ENCODE measurements at regions not wholly inside any gene's neighbourhood (a gene's known extent, or its start where the extent isn't known, plus 50 kb on each side); places are given as distances from the start of the nearest gene placed in this dataset.

DNA sequence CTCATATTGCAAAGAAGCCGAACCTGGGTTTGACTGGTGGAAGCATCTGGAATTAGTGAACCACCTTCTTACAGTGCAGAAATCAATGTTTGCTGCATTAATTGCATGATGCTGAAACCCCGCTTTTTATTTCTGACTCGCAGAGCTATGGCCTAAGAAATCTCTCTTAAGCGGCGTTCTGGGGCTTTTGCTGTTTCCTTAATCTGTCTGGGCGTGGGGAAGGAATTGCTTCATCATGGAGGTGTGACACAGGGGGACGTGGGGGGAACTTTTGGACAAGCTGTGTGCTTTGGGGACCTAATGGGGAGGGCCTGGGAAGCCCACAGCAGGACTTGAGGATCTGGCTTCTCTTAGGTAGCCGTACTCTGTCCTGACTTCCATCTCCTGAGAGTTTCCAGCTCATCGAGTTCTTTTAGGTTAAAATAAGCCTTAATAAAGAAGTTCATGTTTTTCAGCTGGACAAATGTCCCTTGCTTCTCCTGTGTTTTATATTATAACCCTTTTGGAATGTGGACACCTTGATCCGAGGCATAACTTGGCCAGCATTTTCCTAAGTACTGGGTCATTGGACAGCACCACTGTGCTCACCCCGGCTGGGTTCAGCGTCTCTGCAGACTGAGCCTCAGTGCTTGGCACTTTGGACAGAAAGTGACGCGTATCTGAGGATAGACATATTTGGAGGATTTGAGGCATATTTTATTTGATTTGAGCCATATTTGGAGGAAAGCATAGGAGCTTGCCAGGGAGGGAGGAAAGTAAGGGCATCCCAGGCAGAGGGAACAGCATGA lies 192.1 kb upstream of the MYL2 start:
- no peak for DNase-seq (ENCODE audit: low read depth in 2 of 2)

- DNase-seq (ENCODE audit: low read depth in 2 of 2), result no peak
Measured at GRCh38 chr12:111111681-111112080, 191.3 kb upstream of the MYL2 start.

DNA sequence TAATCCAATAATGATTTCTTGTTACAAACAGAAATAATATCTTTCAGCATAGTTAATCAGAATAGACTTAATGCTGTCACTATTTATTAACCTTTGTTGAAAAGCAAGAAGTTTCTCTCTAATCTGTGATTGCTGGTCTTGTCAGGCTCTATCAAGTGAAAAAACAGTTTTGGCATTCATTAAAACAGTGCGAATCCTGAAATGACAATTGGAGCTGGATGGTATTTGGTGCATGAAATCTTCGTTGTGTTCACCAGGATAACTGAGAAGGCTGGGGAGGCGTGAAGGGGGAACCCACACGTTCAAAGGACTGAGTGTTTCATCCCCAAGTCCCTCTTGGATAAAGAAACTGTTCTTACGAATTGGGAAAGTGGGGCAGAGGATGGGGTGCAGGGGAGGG lies 190.2 kb upstream of the MYL2 start:
- DNase-seq (ENCODE audit: low read depth in 2 of 2), result no peak

- DNase-seq (ENCODE audit: low read depth in 2 of 2), result no peak
Measured at GRCh38 chr12:111108726-111109125, 188.3 kb upstream of the MYL2 start.

GRCh38 chr12:111107392-111108178 lies 187.2 kb upstream of the MYL2 start:
- DNase-seq (ENCODE audit: low read depth in 2 of 2), result no peak

GRCh38 chr12:111105294-111105693 lies 184.9 kb upstream of the MYL2 start:
- DNase-seq (ENCODE audit: low read depth in 2 of 2), result no peak

DNA sequence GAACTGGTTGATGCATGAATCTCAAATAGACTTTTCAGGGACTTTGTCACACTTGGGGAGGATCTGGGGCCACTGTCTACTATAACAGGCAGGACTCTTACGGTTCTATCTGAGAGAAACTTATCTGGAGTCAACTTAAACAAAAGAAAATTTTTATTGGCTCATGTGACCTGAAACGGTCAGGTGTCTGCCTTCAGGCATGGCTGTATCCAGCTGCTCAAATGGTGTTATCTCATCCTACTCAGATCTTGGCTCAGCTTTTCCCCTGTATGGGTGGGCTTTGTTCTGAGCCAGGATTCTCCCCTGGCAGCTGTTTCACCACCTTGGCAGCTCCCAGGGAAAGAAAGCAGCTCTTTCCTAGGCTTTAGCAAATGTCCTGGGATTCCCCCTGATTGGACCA lies 183.2 kb upstream of the MYL2 start:
- no peak for DNase-seq (ENCODE audit: low read depth in 2 of 2)

- no peak for DNase-seq (ENCODE audit: low read depth in 2 of 2)
Measured at GRCh38 chr12:111102102-111102739, 181.8 kb upstream of the MYL2 start.

GRCh38 chr12:111101003-111101402 lies 180.6 kb upstream of the MYL2 start:
- DNase-seq (ENCODE audit: low read depth in 2 of 2), result no peak

GRCh38 chr12:111100554-111100953 lies 180.2 kb upstream of the MYL2 start:
- no peak for DNase-seq (ENCODE audit: low read depth in 2 of 2)

DNA sequence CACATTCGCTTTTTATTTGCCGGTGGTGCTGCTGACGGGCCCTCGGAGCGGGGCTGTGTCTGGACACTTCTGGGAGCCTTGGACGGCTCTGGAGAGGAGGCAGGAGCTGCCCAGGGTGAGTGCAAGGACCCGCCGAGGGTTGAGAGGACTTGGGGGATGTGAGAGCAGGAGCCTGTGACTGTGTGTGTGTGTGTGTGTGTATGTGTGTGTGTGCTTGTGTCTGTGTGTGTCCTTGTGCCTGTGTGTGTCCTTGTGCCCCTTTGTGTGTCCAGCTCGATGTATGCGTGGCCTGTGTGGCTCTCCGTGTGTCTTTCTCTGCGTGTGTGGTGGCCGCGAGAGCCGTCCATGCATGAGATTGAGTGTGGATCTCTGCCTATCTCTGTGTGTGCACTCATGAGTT lies 179.6 kb upstream of the MYL2 start:
- DNase-seq (ENCODE audit: low read depth in 2 of 2), result no peak

DNA sequence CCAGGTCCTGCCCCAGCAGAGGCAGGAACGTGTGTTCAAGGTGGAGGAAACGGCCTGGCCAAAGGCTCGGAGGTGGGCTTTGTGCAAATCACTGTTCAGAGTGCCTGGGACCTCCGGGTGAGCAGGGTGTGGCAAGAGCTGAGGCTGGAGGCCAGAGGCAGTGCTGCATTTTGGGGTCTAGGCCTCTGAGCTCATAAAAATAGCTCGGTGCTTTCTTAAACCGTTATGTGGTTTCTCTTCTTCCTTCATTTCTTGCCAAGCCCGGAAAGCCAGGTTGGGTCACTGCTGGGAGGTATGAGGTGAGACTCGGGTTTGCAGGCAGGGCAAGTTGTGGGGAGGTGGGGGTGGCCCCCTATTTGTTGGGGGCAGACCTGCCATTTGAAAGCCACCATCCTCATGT lies 178.8 kb upstream of the MYL2 start:
- DNase-seq (ENCODE audit: low read depth in 2 of 2), result no peak

DNA sequence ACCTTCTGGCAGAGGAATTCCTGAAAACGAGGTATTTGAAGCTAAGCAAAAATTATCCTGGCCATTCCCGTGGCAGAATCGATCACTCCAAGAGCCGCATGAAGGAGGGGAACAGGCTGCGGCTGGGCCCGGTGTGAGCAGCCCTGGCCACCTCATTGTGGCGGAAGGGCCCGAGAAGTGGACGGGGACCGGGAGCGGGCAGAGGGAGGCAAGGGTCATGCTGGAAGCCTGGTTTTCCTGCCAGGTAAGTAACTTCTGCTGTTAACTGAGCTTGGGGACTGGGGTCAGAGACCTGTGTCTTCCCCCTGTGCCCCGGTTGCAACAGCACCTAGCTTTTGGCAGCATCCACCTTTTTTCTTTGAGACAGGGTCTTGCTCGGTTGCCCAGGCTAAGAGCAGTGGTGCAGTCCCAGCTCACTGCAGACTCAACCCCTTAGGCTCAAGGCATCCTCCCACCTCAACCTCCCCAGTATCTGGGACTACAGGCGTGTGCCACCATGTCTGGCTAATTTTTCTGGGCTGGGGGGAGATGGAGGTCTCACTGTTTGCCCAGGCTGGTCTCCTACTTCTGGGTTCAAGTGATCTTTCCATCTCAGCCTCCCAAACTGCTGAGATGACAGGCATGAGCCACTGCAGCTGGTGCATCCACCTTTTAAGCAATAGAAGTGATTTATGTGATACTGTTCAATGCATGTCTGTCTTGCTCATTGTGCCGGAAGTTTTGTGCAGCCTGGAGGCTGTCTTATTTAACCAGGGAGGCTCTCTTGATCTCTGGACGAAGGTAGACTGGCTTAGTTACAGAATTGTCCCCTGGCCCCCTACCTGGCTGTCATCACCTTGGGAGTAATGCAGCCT lies 174.0 kb upstream of the MYL2 start:
- DNase-seq (ENCODE audit: low read depth in 2 of 2), result no peak

- no peak for DNase-seq (ENCODE audit: low read depth in 2 of 2)
Measured at GRCh38 chr12:111093428-111094142, 173.2 kb upstream of the MYL2 start.

DNA sequence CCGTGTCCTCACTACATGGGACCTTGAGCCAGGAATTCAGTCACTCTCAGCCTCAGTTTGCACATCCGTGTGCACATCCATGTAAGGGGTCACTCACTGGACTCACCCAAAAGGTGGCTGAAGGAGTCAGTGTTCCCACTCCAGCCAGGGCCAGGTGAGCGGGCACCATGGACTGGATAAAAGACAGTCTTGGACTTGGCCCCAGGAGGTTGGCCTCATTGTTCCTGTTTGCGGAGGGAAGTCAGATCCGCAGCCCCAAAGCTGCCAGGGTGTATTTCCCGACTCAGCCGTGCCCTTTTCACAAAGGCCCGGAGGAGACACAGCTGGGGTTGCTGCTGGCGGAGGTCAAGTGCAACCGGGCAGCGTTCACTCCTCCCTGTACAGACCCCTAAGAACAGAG lies 170.7 kb upstream of the MYL2 start:
- no peak for DNase-seq (ENCODE audit: low read depth in 2 of 2)

DNA sequence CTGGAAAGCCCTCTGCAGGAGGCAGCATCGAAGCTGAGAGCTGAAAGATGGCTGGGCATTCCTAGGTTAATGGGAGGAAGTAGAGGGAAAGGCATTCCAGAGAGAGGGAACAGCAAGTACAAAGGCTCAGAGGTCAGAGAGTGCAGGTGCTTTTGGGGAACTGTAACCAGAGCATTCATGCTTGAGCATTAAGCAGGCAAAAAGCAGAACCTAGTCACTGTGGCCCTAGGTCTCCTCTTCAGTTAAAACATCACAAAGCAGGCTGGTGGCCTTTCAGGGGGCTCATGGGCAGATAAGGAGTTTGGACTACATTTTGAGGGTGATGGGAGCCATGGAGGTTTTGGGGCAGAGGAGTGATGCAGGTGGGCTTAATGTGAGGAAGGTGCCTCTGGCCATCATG lies 169.2 kb upstream of the MYL2 start:
- DNase-seq (ENCODE audit: low read depth in 2 of 2), result no peak

GRCh38 chr12:111088409-111088808 lies 168.0 kb upstream of the MYL2 start:
- DNase-seq (ENCODE audit: low read depth in 2 of 2), result no peak

GRCh38 chr12:111086947-111087700 lies 166.7 kb upstream of the MYL2 start:
- no peak for DNase-seq (ENCODE audit: low read depth in 2 of 2)

- no peak for DNase-seq (ENCODE audit: low read depth in 2 of 2)
Measured at GRCh38 chr12:111085096-111085495, 164.7 kb upstream of the MYL2 start.

DNA sequence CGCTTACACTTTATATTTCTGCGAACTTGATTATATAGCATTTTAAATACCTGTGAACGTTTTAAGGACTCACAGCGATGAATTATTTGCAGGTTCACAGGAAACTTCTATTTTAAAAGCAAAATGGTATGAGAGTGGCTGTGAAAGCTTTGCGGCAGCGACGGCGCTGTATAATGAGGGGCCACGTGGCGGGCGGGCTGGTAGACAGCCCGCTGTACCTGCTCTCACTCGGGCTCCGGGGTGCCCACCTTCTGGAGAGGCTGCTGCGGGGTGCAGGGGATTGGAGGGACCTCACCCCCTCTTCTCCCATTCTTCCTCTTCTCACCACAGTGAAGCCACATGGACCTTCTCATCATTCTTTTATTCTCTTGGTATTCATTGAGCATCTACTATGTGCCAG lies 164.2 kb upstream of the MYL2 start:
- DNase-seq (ENCODE audit: low read depth in 2 of 2), result no peak

All from fibroblast of skin of left biceps (primary cell).